ENCODE measurements at regions not wholly inside any gene's neighbourhood (a gene's known extent, or its start where the extent isn't known, plus 50 kb on each side); places are given as distances from the start of the nearest gene placed in this dataset.

DNA sequence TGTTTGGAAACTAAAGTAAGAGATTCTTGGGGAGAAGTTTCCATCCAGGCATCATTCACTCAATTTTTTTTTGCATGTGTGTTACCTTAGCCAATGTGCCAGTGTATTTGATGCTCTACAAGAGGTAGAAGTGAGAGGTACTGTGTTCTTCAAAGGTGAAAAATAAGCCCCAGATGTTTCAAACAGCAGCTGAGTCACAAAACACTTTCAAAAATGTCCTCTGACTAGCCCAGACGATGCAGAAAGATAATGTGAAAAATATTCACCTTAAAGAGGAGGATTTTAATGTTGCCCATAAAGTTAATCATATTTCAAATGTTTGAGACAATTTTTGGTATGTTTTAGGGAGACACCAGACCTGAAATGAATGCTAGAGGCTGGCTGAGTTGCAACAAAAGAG lies 107.7 kb upstream of the RASGRP1 start:
- intact Hi-C loops (cut with micrococcal nuclease): no loop called here

DNA sequence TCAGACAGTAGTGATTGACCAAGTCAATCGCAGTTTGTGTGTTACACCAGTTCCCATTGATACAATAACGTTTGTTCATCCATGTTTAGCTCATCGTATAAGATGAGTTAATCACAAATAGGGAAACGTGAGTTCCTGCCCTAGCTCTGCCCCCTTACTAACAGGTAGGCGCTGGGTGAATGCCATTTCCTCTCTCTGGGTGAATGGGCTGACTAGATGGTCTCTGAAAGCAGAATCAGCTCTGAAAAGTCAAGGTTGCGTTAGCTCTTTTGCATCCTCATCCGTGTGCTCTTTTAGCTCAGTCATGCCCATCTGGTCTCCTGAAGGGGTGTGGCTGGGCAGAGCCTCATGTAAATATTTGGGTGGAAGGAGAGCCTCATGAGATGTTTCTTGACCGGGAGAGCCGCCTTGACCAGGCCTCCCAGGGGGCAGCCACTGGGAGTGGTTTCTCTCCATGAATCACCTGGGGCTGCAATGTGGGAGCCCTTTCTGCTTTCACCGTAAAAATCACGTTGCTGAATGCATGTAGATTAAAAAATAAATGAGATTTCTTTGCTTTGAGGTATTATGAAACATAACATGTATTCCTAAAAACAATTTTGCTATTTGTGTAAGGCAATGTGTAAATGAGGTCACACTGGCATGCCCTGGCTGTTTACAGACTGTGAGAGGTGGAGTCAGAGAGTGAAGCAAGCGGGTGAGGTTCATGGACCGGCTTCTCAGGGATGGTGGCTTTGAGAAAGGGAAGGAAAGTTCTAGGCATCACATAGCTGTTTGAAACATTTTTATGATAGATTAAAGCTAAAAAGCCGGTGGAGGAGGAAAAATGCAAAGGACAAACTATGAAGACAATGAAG lies 108.4 kb upstream of the RASGRP1 start:
- intact Hi-C loops (cut with micrococcal nuclease): no loop called here

DNA sequence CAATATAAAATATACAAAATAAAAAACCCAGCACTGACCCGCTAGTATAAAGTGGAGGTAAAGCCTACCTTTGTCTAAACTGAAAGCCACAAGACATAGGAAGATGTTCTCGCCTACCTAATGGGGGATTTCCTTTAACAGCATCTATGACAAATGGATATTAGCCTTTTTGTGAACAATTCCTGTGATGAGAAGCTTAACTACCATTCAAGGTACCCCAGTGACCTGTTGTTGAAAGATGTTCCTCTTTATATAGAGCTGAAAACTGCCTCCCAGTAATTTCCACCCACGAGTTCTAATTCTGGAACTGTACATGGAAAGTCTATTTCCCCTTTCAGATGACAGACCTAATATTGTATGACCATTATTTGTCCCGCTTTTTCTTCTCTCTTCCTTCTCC lies 109.8 kb upstream of the RASGRP1 start:
- intact Hi-C loops (cut with micrococcal nuclease): no loop called here

DNA sequence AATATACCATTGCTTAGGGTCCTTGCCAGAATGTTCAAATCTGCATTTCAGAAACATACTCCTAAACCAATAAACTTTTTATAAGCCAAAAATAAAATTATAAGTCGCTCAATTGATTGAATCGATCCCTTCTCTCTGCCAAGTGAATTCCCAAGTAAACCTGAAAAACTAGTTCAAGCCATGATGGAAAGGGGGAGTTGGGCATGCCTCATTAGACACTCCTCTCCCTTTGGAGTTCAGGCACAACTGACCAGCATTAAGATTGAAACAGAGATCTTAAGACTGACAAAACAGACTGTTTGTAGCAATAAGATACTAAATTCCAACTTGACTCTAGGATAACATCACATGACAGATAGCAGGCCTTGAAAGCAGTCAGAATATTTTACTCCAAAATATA lies 113.7 kb upstream of the RASGRP1 start:
- intact Hi-C loops (cut with micrococcal nuclease): no loop called here

DNA sequence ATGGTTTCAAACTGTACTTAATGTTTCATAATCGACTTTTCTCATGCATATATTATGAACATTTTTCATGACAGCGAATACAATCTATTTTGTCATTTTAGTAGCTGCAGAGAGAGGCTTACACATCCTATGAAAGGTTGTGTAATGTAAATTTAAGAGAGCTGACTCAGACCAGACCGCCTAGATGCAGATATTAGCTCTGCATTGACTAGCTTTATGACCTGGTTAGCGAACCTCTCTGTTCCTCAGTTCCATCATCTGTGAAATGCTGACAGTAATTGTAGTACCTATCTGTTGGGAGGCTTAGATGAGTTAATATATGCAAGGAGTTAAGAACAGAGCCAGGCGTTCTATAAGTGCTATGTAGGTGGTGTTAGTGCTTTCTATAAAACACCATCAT lies 116.2 kb upstream of the RASGRP1 start:
- intact Hi-C loops (cut with micrococcal nuclease): no loop called here

DNA sequence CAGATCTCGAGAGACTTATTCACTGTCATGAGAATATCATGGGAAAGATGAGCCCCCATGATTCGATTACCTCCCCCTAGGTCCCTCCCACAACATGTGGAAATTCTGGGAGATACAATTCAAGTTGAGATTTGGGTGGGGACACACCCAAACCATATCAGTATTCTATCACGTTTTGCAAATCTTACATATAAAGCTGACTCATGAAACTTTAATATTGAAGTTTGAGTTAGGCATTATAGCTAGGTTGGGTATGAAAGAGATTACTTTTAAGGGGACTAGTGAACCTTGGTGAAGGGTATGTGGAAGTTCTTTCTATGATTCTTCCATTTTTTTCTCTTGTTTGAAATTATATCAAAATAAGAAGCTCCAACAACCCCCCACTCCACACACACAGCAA lies 117.7 kb upstream of the RASGRP1 start:
- intact Hi-C loops (cut with micrococcal nuclease): no loop called here

DNA sequence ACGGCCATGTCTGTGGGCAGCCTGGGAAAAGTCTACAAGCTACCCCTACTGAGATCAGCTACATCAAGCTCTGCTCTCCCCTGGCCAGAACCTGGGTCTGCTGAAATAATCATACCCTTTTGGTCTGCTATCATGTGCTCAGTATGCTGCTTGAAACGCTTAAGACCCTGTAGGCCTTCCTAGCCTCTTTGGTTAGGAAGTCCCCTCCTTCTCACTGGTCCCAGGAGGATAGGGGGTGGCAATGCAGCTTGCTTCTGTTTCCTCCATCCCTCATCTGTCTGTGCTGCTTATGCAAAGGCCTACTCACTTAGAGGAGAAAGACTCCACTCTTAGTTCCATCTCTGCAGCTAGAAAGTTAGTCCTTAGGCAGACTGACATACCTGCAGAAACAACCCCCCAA lies 118.2 kb upstream of the RASGRP1 start:
- intact Hi-C loops (cut with micrococcal nuclease): loop anchor here (1.0 kb wide), 4 partner anchors 13 to 119 kb away; partner anchors contain the start of gene RASGRP1

GRCh38 chr15:38683382-38684242 lies 119.0 kb upstream of the RASGRP1 start:
- intact Hi-C loops (cut with micrococcal nuclease): loop anchor here (1.0 kb wide), 4 partner anchors 13 to 119 kb away; partner anchors contain the start of gene RASGRP1

- intact Hi-C loops (cut with micrococcal nuclease): loop anchor here (5.0 kb wide), 1 partner anchor 197 kb away; no protein-coding TSS in a partner anchor
Measured at GRCh38 chr15:38684440-38685010, 119.9 kb upstream of the RASGRP1 start.

DNA sequence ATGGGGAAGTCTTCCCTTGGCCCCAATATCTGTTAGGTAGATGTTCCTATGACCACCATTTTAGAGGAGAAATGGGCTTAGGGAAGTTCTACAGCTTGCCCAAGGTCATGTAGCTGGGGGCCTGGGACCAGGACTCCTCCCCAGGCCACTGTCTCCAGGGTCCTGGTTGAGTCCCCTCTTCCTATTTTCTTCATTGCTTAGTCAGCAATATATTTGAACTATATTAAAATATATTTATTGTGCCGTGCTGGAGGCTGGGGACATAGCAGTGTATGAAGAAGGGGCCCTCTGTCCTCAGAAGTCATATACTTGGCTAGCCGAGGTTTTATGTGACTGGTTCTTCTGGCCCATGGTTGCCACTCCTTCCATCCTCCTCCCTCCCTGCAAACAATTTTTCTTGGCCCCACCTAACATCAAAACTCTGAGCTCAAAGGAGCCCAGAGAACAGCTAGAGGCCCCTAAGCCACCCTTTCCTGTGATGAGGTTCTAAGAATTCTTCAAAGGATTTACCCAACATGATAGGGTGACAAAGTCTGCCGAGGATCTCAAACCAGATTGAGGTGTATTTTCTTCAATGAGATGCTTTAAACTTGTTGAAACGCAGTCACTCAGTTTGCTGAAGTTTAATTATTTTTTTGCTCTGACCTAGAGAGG lies 121.2 kb upstream of the RASGRP1 start:
- intact Hi-C loops (cut with micrococcal nuclease): loop anchor here (5.0 kb wide), 1 partner anchor 199 kb away; no protein-coding TSS in a partner anchor

GRCh38 chr15:38687340-38687739 lies 122.7 kb upstream of the RASGRP1 start:
- intact Hi-C loops (cut with micrococcal nuclease): loop anchor here (5.0 kb wide), 1 partner anchor 200 kb away; no protein-coding TSS in a partner anchor

DNA sequence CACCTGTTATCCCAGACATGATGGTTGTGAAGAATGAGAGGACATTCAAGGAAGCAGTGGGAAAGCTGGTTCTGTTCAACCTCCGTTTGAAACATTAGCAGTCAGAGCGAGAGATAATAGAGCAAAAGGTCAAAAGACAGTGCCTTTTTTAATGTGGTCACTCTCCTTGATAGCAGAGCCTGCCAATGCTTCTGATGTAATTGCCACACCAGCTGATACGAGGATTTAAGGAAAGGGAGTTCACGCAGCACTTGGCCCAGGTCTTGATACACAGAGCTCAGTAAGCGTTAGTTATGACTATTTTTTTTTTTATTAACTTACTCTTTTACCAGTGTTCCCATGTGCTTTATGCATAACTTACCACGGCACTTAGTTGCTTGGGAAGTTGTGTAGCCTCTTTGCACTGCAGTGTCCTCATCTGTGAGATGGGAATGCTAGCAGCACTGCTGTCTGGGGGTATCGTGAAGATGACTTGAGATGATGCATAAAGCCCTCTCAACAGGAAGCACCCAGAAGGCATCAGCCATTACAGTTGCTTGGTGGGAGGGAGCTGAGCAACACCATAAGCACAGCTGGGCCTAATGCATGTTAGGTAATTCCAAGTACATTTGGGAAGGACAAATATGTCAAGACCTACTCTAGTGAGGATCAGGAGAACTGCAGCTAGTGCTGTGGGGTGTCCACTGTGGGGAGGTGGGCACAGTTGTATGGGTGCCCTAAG lies 123.3 kb upstream of the RASGRP1 start:
- intact Hi-C loops (cut with micrococcal nuclease): loop anchor here (5.0 kb wide), 1 partner anchor 201 kb away; no protein-coding TSS in a partner anchor

GRCh38 chr15:38688761-38689160 lies 124.1 kb upstream of the RASGRP1 start:
- intact Hi-C loops (cut with micrococcal nuclease): loop anchor here (1.0 to 5.0 kb wide), 2 partner anchors 18 to 201 kb away; no protein-coding TSS in a partner anchor

- intact Hi-C loops (cut with micrococcal nuclease): loop anchor here (1.0 to 5.0 kb wide), 2 partner anchors 19 to 202 kb away; no protein-coding TSS in a partner anchor
Measured at GRCh38 chr15:38689522-38689921, 124.9 kb upstream of the RASGRP1 start.

GRCh38 chr15:38690216-38690615 lies 125.6 kb upstream of the RASGRP1 start:
- intact Hi-C loops (cut with micrococcal nuclease): loop anchor here (1.0 to 10.0 kb wide), 4 partner anchors 216 to 935 kb away; partner anchors contain the start of genes FAM98B and SPRED1

DNA sequence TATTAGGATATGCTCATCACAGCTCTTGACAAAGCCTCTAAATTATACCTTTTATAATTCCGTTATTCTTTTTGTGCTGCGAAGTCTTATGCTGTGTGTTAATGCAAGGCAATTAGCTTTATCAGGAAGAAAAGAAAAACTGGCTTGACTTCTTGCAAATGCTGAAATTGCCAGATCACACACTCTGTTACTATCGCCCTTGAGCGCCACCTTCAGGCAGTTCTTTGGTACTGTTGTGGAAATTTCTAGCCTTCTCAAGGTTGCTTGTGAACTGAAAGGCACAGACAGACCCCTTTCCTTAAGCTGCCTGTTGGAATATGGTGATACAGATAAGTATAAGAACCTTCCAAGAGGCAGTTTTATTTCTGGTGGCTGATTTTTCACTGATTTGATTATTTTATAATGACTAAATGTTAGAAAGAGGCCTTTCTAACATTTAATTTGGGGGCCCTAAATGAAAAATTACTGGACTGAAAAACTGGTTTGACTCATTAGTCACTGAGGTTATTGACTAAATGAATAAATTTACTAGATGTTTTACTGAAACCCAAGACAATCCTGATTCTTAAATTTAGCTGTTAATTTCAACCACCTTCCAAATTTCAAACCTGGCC lies 126.2 kb upstream of the RASGRP1 start:
- intact Hi-C loops (cut with micrococcal nuclease): loop anchor here (1.0 to 10.0 kb wide), 4 partner anchors 217 to 934 kb away; partner anchors contain the start of genes FAM98B and SPRED1

DNA sequence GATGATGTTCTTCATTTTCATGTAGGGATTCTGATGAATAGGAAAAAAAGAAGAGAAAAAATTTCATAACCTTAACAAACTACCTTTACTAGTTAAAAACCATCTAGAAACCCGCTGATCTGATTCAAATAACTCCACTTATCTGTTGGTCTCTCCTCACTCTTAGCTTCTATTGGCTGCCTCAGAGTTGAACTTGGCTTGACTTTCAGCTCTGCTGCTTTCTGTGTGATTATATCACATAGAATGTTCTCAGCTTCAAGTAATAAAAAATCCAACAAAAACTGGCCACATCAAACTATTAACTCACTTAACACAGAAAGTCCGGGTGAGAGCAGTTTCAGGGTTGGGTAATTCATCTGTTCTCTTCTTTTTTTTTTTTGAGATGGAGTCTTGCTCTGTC lies 126.8 kb upstream of the RASGRP1 start:
- intact Hi-C loops (cut with micrococcal nuclease): loop anchor here (10.0 kb wide), 2 partner anchors 437 to 933 kb away; partner anchors contain the start of gene SPRED1

DNA sequence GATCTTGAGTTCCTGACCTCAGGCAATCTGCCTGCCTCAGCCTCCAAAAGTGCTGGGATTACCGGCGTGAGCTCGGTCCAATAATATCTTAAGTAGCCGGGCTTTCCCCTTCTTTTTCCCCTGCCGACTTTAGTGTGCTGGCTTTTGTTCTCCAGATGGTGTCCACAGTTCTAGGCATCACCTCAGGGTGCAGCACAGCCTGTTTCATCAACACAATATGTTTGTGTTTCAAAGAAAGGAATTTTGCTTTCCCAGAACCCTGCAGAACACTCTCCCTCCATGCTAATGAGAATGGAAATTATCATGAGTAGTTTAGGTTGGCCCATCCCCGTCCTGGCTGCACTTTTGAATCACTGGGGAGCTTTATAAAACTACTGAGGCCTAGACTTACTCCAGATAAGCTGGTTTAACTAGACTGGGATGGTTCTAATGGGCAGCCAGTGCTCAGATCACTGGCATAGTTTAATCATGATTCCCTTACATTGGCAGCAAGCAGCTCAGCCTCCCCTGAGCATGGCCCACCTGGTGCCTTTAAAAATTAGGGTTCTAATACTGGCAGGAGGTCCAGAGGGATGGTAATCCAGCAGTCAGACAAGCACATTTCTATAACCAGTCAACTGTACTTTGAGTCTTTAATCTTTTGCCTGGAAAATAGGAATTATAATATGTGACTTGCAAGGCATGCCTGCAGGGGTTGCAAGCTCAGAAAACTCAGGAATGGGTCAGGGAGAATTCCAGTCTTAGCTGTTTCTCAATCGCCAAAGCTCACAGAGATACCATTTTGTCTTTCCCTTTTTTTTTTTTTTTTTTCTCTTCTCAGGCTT lies 127.6 kb upstream of the RASGRP1 start:
- intact Hi-C loops (cut with micrococcal nuclease): loop anchor here (10.0 kb wide), 2 partner anchors 437 to 933 kb away; partner anchors contain the start of gene SPRED1

DNA sequence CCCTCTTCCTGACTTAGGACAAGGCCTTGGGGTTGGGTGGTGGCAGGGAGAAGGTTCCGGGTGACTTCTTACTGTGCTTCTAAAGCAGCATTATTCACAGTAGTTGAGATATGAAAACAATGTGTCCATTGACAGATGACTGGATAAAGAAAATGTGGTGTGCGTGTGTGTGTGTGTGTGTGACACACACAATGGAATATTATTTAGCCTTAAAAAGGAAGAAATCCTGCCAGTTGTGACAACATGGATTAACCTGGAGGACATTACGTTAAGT lies 128.1 kb upstream of the RASGRP1 start:
- intact Hi-C loops (cut with micrococcal nuclease): loop anchor here (10.0 kb wide), 2 partner anchors 438 to 932 kb away; partner anchors contain the start of gene SPRED1
